ENCODE measurements at regions not wholly inside any gene's neighbourhood (a gene's known extent, or its start where the extent isn't known, plus 50 kb on each side); places are given as distances from the start of the nearest gene placed in this dataset.

- FAIRE-seq (no peak), DNase-seq (ENCODE audit: insufficient read length, low spot score) (no peak)
- no peak for TF ChIP-seq CTCF (IDR thresholded peaks at IDR 0.05; ENCODE audit: insufficient read depth, missing control alignments)
Measured at GRCh38 chr4:148503681-148504080, 61.5 kb upstream of the NR3C2 start.

- FAIRE-seq (no peak), DNase-seq (ENCODE audit: insufficient read length, low spot score) (no peak)
- no peak for TF ChIP-seq CTCF (IDR thresholded peaks at IDR 0.05; ENCODE audit: insufficient read depth, missing control alignments)
Measured at GRCh38 chr4:148497258-148497657, 55.0 kb upstream of the NR3C2 start.

- no peak for TF ChIP-seq CTCF (IDR thresholded peaks at IDR 0.05; ENCODE audit: insufficient read depth, missing control alignments)
- no peak for DNase-seq (ENCODE audit: insufficient read length, low spot score)
- FAIRE-seq, result no peak
Measured at GRCh38 chr4:148495463-148495862, 53.2 kb upstream of the NR3C2 start.
